ENCODE measurements at regions not wholly inside any gene's neighbourhood (a gene's known extent, or its start where the extent isn't known, plus 50 kb on each side); places are given as distances from the start of the nearest gene placed in this dataset.
"Not testable (repeated sequence)": the region's sequence is repeated elsewhere in the genome, so short reads cannot be mapped to it uniquely, and the experiment has no call there.

- no peak for DNase-seq (ENCODE audit: low read depth, low spot score)
Observed at GRCh38 chr13:66237411-66238062, 992.6 kb downstream of the PCDH9 start.

DNA sequence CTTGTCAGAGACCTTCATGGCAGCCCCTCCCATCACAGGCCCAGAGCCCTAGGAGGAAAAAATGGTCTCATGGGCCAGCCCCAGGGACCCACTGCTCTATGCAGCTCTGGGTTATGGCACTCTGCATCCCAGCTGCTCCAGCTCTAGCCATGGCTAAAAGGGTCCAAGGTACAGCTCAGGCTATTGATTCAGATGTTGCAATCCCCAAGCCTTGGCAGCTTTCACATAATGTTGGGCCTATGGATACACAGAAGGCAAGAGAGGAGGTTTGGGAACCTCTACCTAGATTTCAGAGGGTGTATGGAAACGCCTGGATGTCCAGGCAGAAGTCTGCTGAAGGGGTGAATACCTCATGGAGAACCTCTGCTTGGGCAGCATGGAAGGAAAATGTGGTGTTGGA is 996.0 kb downstream of the PCDH9 start:
- DNase-seq (ENCODE audit: low read depth, low spot score), result no peak

GRCh38 chr13:66231958-66232357 is 998.2 kb downstream of the PCDH9 start:
- not testable (repeated sequence) for DNase-seq (ENCODE audit: low read depth, low spot score)

DNA sequence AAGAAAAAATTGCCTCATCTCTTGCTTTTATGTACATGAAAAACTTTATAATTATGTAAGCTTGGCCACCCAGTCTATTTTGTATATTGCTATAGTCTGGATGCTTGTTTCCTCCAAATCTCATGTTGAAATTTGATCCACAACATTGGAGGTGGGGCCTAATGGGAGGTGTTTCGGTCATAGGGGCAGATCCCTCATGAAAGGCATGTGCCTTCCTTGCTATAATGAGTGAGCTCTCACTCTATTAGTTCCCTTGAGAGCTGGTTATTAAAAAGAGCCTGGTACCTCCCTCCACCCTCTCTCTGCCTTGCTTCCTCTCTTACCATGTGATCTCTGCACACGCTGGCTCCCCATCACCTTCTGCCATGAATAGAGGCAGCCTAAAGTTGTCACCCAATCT is 1005.1 kb downstream of the PCDH9 start:
- no peak for DNase-seq (ENCODE audit: low read depth, low spot score)

DNA sequence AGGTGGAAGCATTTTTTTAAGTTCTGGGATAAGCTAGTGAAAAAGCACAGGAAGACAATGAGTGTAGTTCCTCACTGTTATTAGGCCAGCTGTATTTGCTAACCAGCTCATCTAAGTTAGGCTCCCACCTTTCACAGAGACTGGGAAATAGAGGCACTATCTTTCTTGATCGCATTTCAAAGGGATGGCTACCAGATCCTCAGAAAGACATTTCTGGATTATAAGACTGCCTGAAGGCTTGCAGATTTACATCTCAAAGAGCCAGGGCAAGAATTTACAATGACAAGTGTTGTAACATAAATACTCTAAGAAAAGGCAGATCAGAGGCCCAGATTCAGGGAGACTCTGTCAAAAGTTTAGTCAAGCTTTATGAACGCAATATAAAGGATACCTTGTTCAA is 1005.5 kb downstream of the PCDH9 start:
- DNase-seq (ENCODE audit: low read depth, low spot score), result no peak

GRCh38 chr13:66222926-66223325 is 1007.2 kb downstream of the PCDH9 start:
- no peak for DNase-seq (ENCODE audit: low read depth, low spot score)

GRCh38 chr13:66222127-66222526 is 1008.0 kb downstream of the PCDH9 start:
- DNase-seq (ENCODE audit: low read depth, low spot score), result no peak

GRCh38 chr13:66219506-66219905 is 1010.6 kb downstream of the PCDH9 start:
- DNase-seq (ENCODE audit: low read depth, low spot score), result no peak

- no peak for DNase-seq (ENCODE audit: low read depth, low spot score)
Observed at GRCh38 chr13:66218583-66218982, 1011.6 kb downstream of the PCDH9 start.

DNA sequence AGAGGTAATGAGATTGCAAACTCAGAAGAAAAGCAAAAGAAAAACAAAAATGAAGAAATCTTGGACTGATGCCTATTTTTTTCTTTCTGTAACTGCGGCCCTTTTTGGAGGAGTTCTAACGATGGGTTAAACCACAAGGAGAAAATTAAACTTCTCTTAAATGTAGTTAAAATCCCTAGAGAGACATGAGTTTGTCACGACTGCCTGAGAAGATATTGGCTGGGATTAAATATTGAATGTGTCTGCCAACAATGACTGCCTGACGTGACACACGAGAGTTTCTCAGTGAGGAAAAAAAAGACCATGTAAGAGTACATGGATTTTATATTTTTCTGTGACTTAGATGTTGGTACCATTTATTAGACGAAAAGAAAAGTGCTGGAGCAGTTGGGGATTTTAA is 1013.4 kb downstream of the PCDH9 start:
- no peak for DNase-seq (ENCODE audit: low read depth, low spot score)

DNA sequence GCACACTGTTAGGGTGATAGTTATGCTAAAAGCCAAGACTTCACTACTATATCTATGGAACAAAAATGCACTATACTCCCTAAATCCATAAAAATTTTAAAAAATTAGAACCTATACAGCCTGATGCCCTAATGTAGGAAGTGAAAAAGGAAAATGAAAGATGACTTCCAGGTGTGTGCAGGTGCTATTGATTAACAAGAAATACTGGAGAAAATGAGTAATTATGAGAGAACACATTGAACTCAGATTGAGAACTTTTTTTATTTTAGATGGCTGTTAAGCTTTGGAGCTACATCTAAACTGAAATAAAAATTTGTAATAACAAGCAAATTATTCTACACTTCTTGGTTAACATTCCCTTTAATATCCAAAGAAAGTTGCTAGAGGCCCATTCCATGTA is 1015.7 kb downstream of the PCDH9 start:
- no peak for DNase-seq (ENCODE audit: low read depth, low spot score)

DNA sequence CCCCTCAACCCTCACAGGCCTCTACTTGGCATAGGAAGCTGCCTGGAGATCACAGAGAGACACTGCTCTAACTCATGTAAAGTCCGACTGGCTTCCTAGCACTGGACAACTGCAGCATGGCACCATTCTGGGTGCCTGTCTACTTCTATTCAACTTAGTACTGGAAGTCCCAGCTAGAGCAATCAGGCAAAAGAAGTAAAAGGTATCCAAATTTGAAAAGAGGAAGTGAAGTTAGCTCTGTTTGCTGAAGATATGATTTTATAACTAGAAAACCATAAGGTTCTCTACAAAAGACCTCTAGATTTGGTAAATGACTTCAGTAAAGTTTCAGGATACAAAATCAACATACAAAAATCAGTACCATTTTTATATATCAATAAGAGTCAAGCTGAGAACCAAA is 1017.6 kb downstream of the PCDH9 start:
- DNase-seq (ENCODE audit: low read depth, low spot score), result no peak

DNA sequence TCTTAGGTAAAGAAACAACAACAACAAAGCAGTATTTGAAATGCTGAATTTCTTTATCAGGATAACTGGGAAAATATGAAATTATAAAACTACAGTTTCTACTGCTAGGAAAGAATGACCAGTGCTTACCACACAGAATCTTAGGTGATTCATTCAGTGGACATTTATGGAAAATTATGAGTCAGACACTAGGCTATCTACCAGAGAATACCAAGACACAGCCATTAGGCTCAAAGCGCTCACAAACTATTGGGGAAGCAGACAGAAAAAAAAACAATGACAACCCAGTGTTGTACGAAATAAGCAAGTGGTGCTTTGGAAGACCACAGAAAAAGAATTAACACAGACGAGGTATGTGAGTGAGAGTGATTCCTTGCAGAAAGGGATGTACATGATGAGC is 1019.5 kb downstream of the PCDH9 start:
- peak; percentile 19 for DNase-seq (ENCODE audit: low read depth, low spot score)

- no peak for DNase-seq (ENCODE audit: low read depth, low spot score)
Observed at GRCh38 chr13:66208589-66208988, 1021.5 kb downstream of the PCDH9 start.

- no peak for DNase-seq (ENCODE audit: low read depth, low spot score)
Observed at GRCh38 chr13:66207610-66208009, 1022.5 kb downstream of the PCDH9 start.

GRCh38 chr13:66205807-66206206 is 1024.3 kb downstream of the PCDH9 start:
- no peak for DNase-seq (ENCODE audit: low read depth, low spot score)

GRCh38 chr13:66200555-66200954 is 1029.6 kb downstream of the PCDH9 start:
- DNase-seq (ENCODE audit: low read depth, low spot score), result no peak

GRCh38 chr13:66195238-66195637 is 1034.9 kb downstream of the PCDH9 start:
- no peak for DNase-seq (ENCODE audit: low read depth, low spot score)

DNA sequence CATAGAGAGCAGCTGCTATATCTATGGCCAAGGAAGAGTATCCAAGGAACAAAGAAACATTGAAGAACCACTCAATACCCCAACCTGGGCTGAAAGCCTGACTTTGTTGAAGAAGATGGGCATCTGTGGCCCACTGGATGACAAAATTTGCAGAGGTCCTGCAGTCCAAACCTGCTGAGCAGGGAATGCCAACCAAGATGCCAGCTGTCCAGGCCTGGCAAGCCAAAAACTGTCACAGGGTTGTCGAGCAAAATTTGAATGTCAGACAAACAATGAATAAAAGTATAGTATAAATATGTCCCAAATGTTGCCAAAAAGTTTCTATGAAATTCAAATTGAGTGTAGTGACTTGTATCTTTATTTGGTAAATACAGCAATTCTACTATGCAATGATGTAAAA is 1040.2 kb downstream of the PCDH9 start:
- DNase-seq (ENCODE audit: low read depth, low spot score), result no peak

DNA sequence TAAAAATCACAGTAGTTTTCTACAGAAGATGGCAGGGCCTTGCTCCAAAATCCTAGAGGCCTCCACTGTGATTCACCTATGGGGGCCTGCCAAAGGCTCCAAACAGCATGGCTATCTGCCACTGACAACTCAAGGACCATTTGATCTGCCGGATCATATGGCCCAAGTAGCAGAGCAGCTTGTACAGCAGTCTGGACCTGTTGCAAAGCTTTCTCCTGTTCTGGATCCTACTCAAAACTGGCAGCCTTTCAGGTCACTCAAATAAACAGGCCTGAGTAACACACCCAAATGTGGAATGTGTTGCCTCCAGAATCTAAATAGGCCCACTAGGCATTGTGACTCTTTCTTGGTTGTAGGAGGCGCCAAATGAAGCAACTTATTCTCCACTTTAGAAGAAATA is 1049.3 kb downstream of the PCDH9 start:
- no peak for DNase-seq (ENCODE audit: low read depth, low spot score)

DNA sequence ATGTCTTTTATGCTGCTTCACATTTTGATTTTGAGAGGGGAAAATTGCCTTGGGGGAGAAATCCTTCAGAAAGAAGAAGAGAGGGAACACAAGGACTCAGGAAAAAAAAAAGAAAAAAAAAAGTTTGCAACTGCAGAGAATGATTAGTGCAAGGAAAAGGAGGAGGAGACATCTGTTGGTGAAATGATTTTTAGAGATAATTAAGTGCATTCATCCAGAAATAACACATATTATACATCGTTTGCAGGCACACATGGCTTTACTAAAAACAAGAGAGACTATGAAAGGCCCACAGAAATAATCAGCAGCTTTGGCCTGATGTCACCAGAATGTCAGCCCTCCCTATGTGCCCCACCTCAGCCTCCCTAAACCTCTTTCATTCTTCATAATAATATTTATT is 1058.2 kb downstream of the PCDH9 start:
- no peak for DNase-seq (ENCODE audit: low read depth, low spot score)

DNA sequence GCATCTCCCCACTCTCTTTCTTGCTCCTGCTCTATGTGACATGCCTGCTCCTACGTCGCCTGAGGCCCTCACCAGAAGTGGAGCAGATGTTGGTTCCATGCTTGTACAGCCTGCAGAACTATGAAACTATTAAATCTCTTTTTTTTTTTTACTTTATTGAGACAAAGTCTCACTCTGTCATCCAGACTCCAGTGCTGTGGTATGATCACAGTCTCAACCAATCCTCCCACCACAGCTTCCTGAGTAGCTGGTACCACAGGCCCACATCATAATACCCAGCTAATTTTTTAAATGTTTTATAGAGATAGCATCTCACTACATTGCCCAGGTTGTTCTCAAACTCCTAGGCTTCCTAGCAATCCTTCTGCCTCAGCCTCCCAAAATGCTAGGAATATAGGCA is 1067.7 kb downstream of the PCDH9 start:
- no peak for DNase-seq (ENCODE audit: low read depth, low spot score)

GRCh38 chr13:66159511-66159910 is 1070.6 kb downstream of the PCDH9 start:
- no peak for DNase-seq (ENCODE audit: low read depth, low spot score)

DNA sequence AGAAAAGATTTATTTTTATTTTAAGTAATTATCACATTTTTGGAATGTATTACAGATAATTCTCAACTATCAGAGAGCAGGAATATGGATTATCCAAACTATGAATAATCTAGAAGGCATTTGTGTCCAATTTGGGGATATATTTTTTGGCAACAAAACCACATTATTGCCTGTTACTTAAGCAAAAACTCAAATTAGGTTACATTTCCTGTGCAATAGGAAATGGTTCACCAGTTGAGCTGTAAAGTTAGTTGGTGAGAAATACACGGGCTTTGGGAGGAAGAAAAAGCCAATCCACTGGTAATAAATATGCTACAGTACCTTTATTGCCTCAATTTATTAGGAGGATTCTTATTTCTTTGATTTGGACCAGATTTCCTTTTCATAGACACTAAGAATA is 1075.2 kb downstream of the PCDH9 start:
- DNase-seq (ENCODE audit: low read depth, low spot score), result no peak
